Loucy (cell line): ENCODE measurements at regions not wholly inside any gene's neighbourhood (a gene's known extent, or its start where the extent isn't known, plus 50 kb on each side); places are given as distances from the start of the nearest gene placed in this dataset.
"Not testable (repeated sequence)": the region's sequence is repeated elsewhere in the genome, so short reads cannot be mapped to it uniquely, and the experiment has no call there.

Experiments
- CTCF ChIP-seq: fragments of 200-600 bp; sonication (generic); conservative IDR thresholded peaks from 2 replicates; pipeline ENCODE4 v1.5.1; 2014; ENCODE audit warnings: mild to moderate bottlenecking, antibody characterized with exemption, low read length
- EZH2phosphoT487 ChIP-seq: fragments of 200-600 bp; IDR thresholded peaks from 2 replicates; pipeline ENCODE4 v1.6.1; 2018; ENCODE audit warnings: antibody characterized with exemption, mild to moderate bottlenecking, moderate library complexity, borderline replicate concordance

GRCh38 chr2:175704568-175704967 is 297.5 kb downstream of the LNPK start:
- not testable (repeated sequence) for TF ChIP-seq CTCF, EZH2phosphoT487
